Lower leg skin (tissue), 3 donors: ENCODE measurements at regions not wholly inside any gene's neighbourhood (a gene's known extent, or its start where the extent isn't known, plus 50 kb on each side); places are given as distances from the start of the nearest gene placed in this dataset.

ENCODE experiments used
- POLR2A ChIP-seq, 2 donors: fragments of 450-650 bp; IDR thresholded peaks; one replicate each; pipeline ENCODE4 v1.6.1; 2016 to 2017; ENCODE audit warnings: antibody characterized with exemption in 2 of 2, mild to moderate bottlenecking in 1 of 2, moderate library complexity in 1 of 2
- TF ChIP-seq, protein P1 (sequence below), 3 donors: fragments of 450-650 bp; IDR thresholded peaks; one replicate each; pipeline ENCODE4 v1.5.1; 2016; ENCODE audit warnings: antibody characterized with exemption in 3 of 3, mild to moderate bottlenecking in 3 of 3, moderate library complexity in 2 of 3

- TF ChIP-seq, protein P1, sequence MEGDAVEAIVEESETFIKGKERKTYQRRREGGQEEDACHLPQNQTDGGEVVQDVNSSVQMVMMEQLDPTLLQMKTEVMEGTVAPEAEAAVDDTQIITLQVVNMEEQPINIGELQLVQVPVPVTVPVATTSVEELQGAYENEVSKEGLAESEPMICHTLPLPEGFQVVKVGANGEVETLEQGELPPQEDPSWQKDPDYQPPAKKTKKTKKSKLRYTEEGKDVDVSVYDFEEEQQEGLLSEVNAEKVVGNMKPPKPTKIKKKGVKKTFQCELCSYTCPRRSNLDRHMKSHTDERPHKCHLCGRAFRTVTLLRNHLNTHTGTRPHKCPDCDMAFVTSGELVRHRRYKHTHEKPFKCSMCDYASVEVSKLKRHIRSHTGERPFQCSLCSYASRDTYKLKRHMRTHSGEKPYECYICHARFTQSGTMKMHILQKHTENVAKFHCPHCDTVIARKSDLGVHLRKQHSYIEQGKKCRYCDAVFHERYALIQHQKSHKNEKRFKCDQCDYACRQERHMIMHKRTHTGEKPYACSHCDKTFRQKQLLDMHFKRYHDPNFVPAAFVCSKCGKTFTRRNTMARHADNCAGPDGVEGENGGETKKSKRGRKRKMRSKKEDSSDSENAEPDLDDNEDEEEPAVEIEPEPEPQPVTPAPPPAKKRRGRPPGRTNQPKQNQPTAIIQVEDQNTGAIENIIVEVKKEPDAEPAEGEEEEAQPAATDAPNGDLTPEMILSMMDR (IDR thresholded peaks at IDR 0.05): no peak
- TF ChIP-seq POLR2A (IDR thresholded peaks at IDR 0.05): no peak
Measured at GRCh38 chr9:19701991-19702390, 86.8 kb downstream of the SLC24A2 start.
